GM21723 (cell line): ENCODE measurements at regions not wholly inside any gene's neighbourhood (a gene's known extent, or its start where the extent isn't known, plus 50 kb on each side); places are given as distances from the start of the nearest gene placed in this dataset.
"Not testable (repeated sequence)": the region's sequence is repeated elsewhere in the genome, so short reads cannot be mapped to it uniquely, and the experiment has no call there.

ENCODE experiments used
- ATAC-seq: cut with Tn5 transposase; IDR thresholded peaks from one replicate; pipeline ENCODE4 v1.9.1; 2021; ENCODE audit warnings: mild to moderate bottlenecking, moderate library complexity; ENCODE audit not compliant: unreplicated experiment

DNA sequence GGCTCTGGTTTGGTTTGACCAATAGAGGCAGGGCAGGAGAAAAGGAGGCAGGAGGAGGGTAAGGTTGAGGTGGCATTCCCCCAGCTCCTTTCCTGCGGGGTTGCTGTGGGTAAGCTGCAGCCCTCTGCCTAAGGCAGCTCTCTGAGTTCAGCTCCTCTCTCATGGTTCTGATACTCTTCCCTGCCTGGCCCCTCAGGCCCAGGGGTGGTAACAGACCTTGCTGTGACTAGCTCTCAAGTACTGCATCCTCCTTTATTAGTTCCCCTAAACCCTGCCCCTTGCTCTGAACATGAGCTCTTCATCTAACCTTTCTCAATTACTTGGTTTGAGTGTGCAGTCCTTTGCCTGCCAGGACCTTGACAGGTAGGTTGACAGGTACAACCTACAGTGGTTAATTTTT, 205.5 kb downstream of the SLC4A3 start:
- ATAC-seq = no peak

DNA sequence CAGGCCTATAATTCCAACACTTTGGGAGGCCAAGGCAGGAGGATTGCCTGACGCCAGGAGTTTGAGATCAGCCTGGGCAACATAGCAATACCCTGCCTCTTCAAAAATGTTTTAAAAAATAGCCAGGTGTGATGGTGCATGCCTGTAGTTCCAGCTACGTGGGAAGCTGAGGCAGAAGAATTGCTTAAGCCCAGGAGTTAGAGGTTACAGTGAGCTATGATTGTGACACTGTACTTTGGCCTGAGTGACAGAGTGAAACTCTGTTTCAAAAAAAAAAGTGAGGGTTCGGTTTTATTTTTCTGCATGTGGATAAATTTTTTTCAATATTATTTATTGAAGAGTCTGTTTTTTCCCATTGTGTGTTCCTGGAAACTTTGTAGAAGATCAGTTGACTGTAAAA, 208.1 kb downstream of the SLC4A3 start:
- ATAC-seq = no peak

DNA sequence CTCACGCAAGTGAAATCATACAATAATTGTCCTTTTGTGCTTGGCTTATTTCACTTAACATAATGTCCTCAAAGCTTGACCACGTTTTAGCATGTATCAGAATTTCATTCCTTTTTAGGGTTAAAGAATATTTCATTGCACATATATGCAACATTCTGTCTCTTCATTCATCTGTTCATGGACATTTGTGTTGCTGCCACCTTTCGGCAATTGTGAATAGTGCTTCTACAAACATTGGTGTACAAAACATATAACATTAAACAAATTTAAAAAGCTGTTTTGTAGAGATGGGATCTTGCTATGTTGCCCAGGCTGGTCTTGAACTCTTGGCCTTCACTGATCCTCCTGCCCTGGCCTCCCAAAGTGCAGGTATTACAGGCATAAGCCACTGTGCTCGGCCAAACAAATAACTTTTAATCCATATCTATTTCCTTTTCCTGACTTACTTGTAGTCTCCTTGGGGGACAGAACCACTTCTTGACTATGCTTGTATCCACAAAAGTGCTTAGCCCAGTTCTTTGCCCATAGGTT, 209.3 kb downstream of the SLC4A3 start:
- no peak for ATAC-seq

- ATAC-seq = peak; percentile 95
These were observed 217.1 kb downstream of the SLC4A3 start for GRCh38 chr2:219844401-219845091.

DNA sequence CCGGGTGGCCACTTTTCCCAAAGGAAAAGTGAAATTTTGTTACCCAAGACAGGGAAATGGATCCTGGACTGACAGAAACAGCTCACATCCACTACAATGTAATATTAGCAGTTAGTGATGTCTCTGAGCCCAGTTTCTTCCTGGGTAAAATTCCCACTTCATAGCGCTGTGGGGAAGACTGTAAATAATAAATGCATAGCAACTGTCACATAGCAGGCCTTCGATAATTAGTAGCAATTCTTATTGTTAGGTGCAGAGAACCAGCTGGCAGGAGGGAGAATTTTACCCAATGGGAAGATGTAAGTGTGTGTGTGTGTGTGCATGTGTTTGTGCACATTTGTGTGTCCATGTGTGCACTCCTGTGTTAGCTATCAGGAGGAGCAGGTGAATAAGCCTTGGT, 221.5 kb downstream of the SLC4A3 start:
- no peak for ATAC-seq

DNA sequence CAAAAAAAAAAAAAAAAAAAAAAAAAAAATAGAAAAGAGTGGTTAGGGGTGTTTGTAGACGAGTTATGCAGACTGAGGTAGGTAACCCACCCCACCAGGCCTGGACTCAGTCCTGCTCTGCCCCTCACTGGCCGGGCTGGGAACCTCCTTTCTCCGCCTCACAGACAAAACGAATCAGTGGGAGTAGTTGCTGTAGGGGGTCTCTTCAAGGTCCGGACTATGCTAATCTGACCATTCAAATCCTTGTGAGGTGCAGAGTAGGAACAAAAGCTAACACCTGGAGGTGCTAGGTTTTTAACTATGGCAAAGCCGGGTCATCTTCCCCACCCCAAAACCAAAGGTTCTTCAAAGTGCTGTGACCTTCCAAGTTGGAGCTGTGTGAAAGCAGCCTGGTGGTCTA, 223.7 kb downstream of the SLC4A3 start:
- no peak for ATAC-seq

- no peak for ATAC-seq
These were observed 224.5 kb downstream of the SLC4A3 start for GRCh38 chr2:219851801-219852481.

- no peak for ATAC-seq
These were observed 225.2 kb downstream of the SLC4A3 start for GRCh38 chr2:219852626-219853025.

GRCh38 chr2:219856602-219857001, 229.2 kb downstream of the SLC4A3 start:
- ATAC-seq = no peak

GRCh38 chr2:219857751-219858150, 230.3 kb downstream of the SLC4A3 start:
- ATAC-seq = no peak

GRCh38 chr2:219861307-219861706, 233.9 kb downstream of the SLC4A3 start:
- no peak for ATAC-seq

- no peak for ATAC-seq
These were observed 236.7 kb downstream of the SLC4A3 start for GRCh38 chr2:219864154-219864553.

DNA sequence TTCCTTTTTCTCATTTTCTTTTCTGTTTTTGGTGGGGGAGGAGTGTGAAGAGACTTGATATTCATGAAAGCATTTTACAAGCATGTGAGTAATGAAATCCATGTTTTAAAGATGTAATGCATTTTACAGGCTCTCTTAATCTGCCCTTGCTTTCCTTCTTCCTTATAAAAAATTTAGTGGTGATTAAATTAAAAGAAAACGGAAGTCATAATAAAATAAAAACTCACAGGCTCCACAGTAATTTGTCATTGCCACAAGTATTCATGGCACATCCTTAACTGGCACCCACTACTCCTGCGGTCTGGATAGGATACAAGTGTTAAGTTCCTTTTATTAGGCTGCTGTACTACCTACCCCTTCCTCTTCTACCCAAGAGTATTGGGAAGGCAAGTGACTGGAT, 241.2 kb downstream of the SLC4A3 start:
- ATAC-seq = no peak

GRCh38 chr2:219870041-219870440, 242.6 kb downstream of the SLC4A3 start:
- ATAC-seq = no peak

DNA sequence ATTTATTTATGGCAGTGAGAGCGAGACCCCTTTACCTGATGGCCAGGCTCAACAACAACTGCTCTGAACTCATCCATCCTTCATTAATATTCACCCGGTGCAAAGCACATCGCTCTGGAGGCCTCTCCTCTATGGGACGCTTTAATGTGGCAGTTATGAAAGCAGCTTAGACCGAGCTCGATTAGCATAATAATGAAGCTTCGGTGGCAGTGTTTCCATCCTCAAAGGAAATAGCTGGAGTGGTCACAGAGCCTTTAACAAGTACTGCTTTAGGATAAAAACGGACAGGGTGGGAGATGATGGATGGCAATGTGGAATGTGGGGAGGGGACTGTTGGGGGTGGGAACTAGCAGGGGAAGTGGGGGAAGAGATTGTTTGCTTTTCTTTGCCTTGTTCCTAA, 243.9 kb downstream of the SLC4A3 start:
- ATAC-seq = no peak

GRCh38 chr2:219875036-219875435, 247.6 kb downstream of the SLC4A3 start:
- no peak for ATAC-seq

DNA sequence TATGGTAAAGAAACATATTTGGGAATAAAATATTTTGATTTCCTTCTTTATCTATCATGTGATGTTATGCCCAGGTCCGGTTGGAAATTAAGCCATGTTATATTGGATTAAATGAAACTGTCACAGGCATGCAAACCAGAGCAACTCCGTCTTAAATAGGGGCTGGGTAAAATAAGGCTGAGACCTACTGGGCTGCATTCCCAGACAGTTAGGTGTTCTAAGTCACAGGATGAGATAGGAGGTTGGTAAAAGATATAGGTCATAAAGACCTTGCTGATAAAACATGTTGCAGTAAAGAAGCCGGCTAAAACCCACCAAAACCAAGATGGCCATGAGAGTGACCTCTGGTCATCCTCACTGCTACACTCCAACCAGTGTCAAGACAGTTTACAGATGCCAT, 248.6 kb downstream of the SLC4A3 start:
- not testable (repeated sequence) for ATAC-seq

- no peak for ATAC-seq
These were observed 249.5 kb downstream of the SLC4A3 start for GRCh38 chr2:219876931-219877330.

DNA sequence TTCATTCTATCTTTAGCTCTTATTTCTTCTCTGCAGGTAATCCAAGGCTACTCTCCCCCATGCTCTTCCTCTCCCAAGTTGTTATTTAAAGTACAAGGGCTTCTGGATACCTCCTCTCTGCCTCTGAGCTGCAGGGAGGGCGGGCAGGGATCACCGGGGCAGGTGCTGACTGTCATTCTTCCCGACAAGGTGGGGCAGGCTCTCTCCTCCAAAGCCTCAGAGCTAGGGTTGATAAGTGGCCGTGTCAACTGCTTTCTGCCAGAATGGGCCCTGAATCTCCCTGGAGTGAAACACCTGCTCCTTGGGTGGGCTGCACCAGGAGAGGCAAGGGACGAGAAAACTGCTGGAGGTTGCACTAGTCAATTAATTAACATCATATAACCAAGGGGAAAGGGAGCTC, 250.3 kb downstream of the SLC4A3 start:
- no peak for ATAC-seq

DNA sequence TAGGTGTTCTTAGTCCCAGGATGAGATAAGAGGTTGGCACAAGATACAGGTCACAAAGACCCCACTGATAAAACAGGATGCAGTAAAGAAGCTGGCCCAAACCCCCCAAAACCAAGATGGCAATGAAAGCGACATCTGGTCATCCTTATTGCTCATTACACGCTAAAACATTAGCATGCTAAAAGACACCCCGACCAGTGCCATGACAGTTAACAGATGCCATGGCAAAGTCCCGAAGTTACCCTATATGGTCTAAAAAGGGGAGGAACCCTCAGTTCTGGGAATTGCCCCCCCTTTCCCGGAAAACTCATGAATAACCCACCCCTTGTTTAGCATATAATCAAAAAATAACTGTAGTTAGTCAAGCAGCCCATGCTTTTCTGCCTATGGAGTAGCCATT, 251.1 kb downstream of the SLC4A3 start:
- ATAC-seq = no peak

- no peak for ATAC-seq
These were observed 254.4 kb downstream of the SLC4A3 start for GRCh38 chr2:219881851-219882250.

- no peak for ATAC-seq
These were observed 259.2 kb downstream of the SLC4A3 start for GRCh38 chr2:219886615-219887014.
